A549 (cell line): ENCODE measurements at regions not wholly inside any gene's neighbourhood (a gene's known extent, or its start where the extent isn't known, plus 50 kb on each side); places are given as distances from the start of the nearest gene placed in this dataset.

Experiments
- ATAC-seq, 2 experiments: fragments of 200-7000 bp in 1 of 2; fragments of >200 bp in 1 of 2; cut with Nextera tagmentation in 1 of 2; cut with Tn5 transposase in 1 of 2; 3 replicates each; pipeline versions ENCODE4 v1.8.0 to v1.9.1; 2018 to 2020; ENCODE audit warnings: mild to moderate bottlenecking in 1 of 2, moderate library complexity in 1 of 2
- CTCF ChIA-PET: fragments of 300-600 bp; sonication (Branson Sonifier 250); formaldehyde crosslinking; extraction: SDS; loops from one replicate; lab custom pipeline; 2021; ENCODE audit warnings: antibody characterized with exemption, inconsistent platforms; lab: Yijun Ruan, JAX
- POLR2A ChIA-PET: fragments of 350-600 bp; formaldehyde crosslinking; extraction: SDS; loops from one replicate; lab custom pipeline; 2021; ENCODE audit warnings: antibody characterized with exemption, inconsistent platforms; lab: Yijun Ruan, JAX
- DNase-seq, 2 experiments: peaks; one replicate each; pipeline versions ENCODE4 v3.0.0 to v3.0.0-alpha.2; 2011 to 2016; ENCODE audit warnings: low read depth in 1 of 2, low spot score in 1 of 2
- FAIRE-seq: peaks from 2 replicates; lab custom pipeline; 2011; peaks lifted over from hg19 to GRCh38; lab: Jason Lieb, UNC
- H3K27ac ChIP-seq, 2 experiments: fragments of >200 bp; sonication (Bioruptor Twin); formaldehyde crosslinking; 3 replicates each; pipeline ENCODE4 v1.5.1; 2016 to 2017
- H3K4me1 ChIP-seq: fragments of >200 bp; sonication (Bioruptor Twin); formaldehyde crosslinking; 3 replicates; pipeline ENCODE4 v1.6.1; 2016
- H3K4me2 ChIP-seq: fragments of >200 bp; sonication (Bioruptor Twin); formaldehyde crosslinking; 3 replicates; pipeline ENCODE4 v1.6.1; 2016
- H3K4me3 ChIP-seq: fragments of >200 bp; sonication (Bioruptor Twin); formaldehyde crosslinking; 3 replicates; pipeline ENCODE4 v1.5.1; 2016
- H3K9me3 ChIP-seq: fragments of >200 bp; sonication (Bioruptor Twin); formaldehyde crosslinking; 3 replicates; pipeline ENCODE4 v1.6.1; 2016
- CHD4 ChIP-seq: fragments of 200-600 bp; sonication (generic); IDR thresholded peaks from 2 replicates; pipeline ENCODE4 v1.6.1; 2016; ENCODE audit warnings: antibody characterized with exemption, mild to moderate bottlenecking, borderline replicate concordance
- EHF ChIP-seq: fragments of 250-450 bp; sonication (Bioruptor Pico); IDR thresholded peaks from 2 replicates; pipeline ENCODE4 v1.5.0; 2020; ENCODE audit warnings: mild to moderate bottlenecking
- HDAC2 ChIP-seq: fragments of 200-600 bp; sonication (generic); IDR thresholded peaks from 2 replicates; pipeline ENCODE4 v1.6.1; 2016
- HOXA7 ChIP-seq: fragments of 250-450 bp; sonication (Bioruptor Pico); IDR thresholded peaks from 2 replicates; pipeline ENCODE4 v1.5.0; 2020; ENCODE audit warnings: mild to moderate bottlenecking, moderate library complexity
- HOXB13 ChIP-seq: fragments of 250-450 bp; sonication (Bioruptor Pico); IDR thresholded peaks from 2 replicates; pipeline ENCODE4 v1.5.0; 2020; ENCODE audit warnings: low read depth, mild to moderate bottlenecking, moderate library complexity
- HOXB5 ChIP-seq: fragments of 250-450 bp; sonication (Bioruptor Pico); IDR thresholded peaks from 2 replicates; pipeline ENCODE4 v1.5.0; 2020; ENCODE audit warnings: mild to moderate bottlenecking, moderate library complexity
- KDM5A ChIP-seq: fragments of 200-600 bp; sonication (generic); IDR thresholded peaks from 2 replicates; pipeline ENCODE4 v1.6.1; 2016; ENCODE audit warnings: antibody characterized with exemption, mild to moderate bottlenecking
- NPAS2 ChIP-seq: fragments of 250-450 bp; sonication (Bioruptor Pico); IDR thresholded peaks from 2 replicates; pipeline ENCODE4 v1.8.0; 2022; ENCODE audit warnings: mild to moderate bottlenecking, moderate library complexity, borderline replicate concordance
- POLR2AphosphoS2 ChIP-seq: conservative IDR thresholded peaks from 2 replicates; pipeline ENCODE4 v1.6.1; 2012; ENCODE audit warnings: low read length, improper control_type of control experiment, inconsistent platforms
- RNF2 ChIP-seq: fragments of 200-600 bp; sonication (generic); IDR thresholded peaks from 2 replicates; pipeline ENCODE4 v1.6.1; 2016; ENCODE audit warnings: low read depth, mild to moderate bottlenecking, antibody characterized with exemption, moderate library complexity, borderline replicate concordance
- SMC3 ChIP-seq: fragments of >200 bp; sonication (Bioruptor Twin); formaldehyde crosslinking; IDR thresholded peaks from 3 replicates; pipeline ENCODE4 v1.6.1; 2018; ENCODE audit warnings: inconsistent platforms
- TFCP2L1 ChIP-seq: fragments of 250-450 bp; sonication (Bioruptor Pico); IDR thresholded peaks from 2 replicates; pipeline ENCODE4 v1.5.0; 2021; ENCODE audit warnings: mild to moderate bottlenecking
- TP53 ChIP-seq: fragments of 250-450 bp; sonication (Bioruptor Pico); IDR thresholded peaks from 2 replicates; pipeline ENCODE4 v1.5.0; 2021; ENCODE audit warnings: mild to moderate bottlenecking, moderate library complexity
- ZC3H11A ChIP-seq: fragments of 450-650 bp; IDR thresholded peaks from 2 replicates; pipeline ENCODE4 v1.6.1; 2014; ENCODE audit warnings: antibody characterized with exemption, mild to moderate bottlenecking
- ZNF302 ChIP-seq: fragments of 250-450 bp; sonication (Bioruptor Pico); IDR thresholded peaks from 2 replicates; pipeline ENCODE4 v1.9.0; 2021; ENCODE audit warnings: inconsistent platforms, mild to moderate bottlenecking, moderate library complexity
- ZSCAN20 ChIP-seq: fragments of 250-450 bp; sonication (Bioruptor Pico); IDR thresholded peaks from 2 replicates; pipeline ENCODE4 v1.8.0; 2022; ENCODE audit warnings: mild to moderate bottlenecking, moderate library complexity
- WGBS: methylation state at CpG from one replicate; pipeline ENCODE4 v1.1.6; 2017; ENCODE audit errors: missing lambda C conversion rate; 5-methylcytosine and 5-hydroxymethylcytosine counted together
- TF ChIP-seq, protein P1 (sequence below): fragments of >200 bp; sonication (Bioruptor Twin); formaldehyde crosslinking; IDR thresholded peaks from 3 replicates; pipeline ENCODE4 v1.6.1; 2016
- TF ChIP-seq, protein P2 (sequence below): fragments of >200 bp; sonication (Bioruptor Twin); formaldehyde crosslinking; IDR thresholded peaks from 2 replicates; pipeline ENCODE4 v1.6.1; 2016
- TF ChIP-seq, protein P3 (sequence below): fragments of 250-450 bp; sonication (Bioruptor Pico); IDR thresholded peaks from 2 replicates; pipeline ENCODE4 v1.5.0; 2021; ENCODE audit warnings: mild to moderate bottlenecking, moderate library complexity, borderline replicate concordance
- TF ChIP-seq, protein P4 (sequence below): fragments of 200-600 bp; sonication (generic); IDR thresholded peaks from 2 replicates; pipeline ENCODE4 v1.6.1; 2016; ENCODE audit warnings: antibody characterized with exemption, mild to moderate bottlenecking, moderate library complexity

DNA sequence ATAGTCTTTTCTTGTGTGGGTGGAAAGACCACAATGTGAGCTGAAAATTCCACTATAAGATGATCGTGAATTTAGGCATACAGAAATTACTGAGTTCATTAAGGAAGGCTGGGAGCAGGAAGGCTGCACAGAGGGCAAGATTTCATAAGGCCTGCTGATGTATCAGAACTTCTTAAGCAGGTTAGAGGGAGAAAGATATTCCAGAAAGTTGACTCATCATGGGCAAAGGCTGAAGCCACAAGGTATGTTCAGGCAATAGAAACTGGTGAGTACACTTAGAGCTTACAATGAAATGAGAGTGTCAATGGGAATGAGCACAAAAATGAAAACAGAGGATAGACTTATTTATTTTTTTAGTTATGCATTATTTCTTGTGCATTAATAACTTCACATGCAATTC, 618.6 kb downstream of the CBLN4 start:
- ChIA-PET POLR2A (no interaction called here), CTCF (no interaction called here)
- H3K4me2 ChIP-seq = no peak overlapping the region
- H3K4me1 ChIP-seq = no peaks in the 10 kb centered on the region
- no peaks in the 10 kb centered on the region for H3K9me3 ChIP-seq
- FAIRE-seq (no peak), DNase-seq (no peak), ATAC-seq (no peak)
- no peak overlapping the region for H3K27ac ChIP-seq
- WGBS = 5% methylated on average over 1 of the region's 1 CpG
- no peak overlapping the region for H3K4me3 ChIP-seq
- TF ChIP-seq POLR2AphosphoS2 (no peak), NPAS2 (CRISPR knock-in tag) (no peak), ZNF302 (CRISPR knock-in tag) (no peak), TP53 (no peak), ZSCAN20 (CRISPR knock-in tag) (no peak), RNF2 (no peak), EHF (CRISPR knock-in tag) (no peak), HOXA7 (CRISPR knock-in tag) (no peak)
- TF ChIP-seq, protein P1, sequence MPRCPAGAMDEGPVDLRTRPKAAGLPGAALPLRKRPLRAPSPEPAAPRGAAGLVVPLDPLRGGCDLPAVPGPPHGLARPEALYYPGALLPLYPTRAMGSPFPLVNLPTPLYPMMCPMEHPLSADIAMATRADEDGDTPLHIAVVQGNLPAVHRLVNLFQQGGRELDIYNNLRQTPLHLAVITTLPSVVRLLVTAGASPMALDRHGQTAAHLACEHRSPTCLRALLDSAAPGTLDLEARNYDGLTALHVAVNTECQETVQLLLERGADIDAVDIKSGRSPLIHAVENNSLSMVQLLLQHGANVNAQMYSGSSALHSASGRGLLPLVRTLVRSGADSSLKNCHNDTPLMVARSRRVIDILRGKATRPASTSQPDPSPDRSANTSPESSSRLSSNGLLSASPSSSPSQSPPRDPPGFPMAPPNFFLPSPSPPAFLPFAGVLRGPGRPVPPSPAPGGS = no peak

DNA sequence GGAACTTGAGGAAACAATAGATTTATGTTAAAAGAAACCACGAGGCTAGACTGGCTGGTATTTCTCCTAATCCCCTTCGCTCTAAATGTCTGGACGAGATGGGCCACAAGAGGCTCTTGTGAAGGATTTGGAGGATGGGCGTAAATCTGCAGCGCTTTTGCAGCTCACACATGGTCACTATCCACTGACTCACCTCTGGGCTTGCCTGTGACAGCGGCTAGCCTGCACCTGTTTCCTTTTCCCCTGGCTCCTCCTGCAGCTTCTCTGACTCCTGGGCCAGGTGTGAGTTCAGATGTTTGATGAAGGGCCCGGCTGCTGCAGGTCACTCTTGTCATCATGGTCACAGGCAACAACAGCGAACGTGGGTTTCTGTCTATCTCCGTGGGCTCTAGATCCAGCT, 629.4 kb downstream of the CBLN4 start:
- no peaks in the 10 kb centered on the region for H3K9me3 ChIP-seq
- H3K4me2 ChIP-seq = no peak overlapping the region
- H3K4me1 ChIP-seq = no peaks in the 10 kb centered on the region
- WGBS = 0% methylated on average over 10 of the region's 10 CpGs
- CTCF ChIA-PET = no interaction called here
- H3K4me3 ChIP-seq = no peak overlapping the region
- FAIRE-seq = no peak
- H3K27ac ChIP-seq = no peak overlapping the region
- no peak for ATAC-seq
- TF ChIP-seq ZC3H11A (no peak), CHD4 (no peak), TP53 (no peak), TFCP2L1 (CRISPR knock-in tag) (no peak), HOXB13 (CRISPR knock-in tag) (no peak), KDM5A (no peak), HOXB5 (no peak)
- TF ChIP-seq, protein P2, sequence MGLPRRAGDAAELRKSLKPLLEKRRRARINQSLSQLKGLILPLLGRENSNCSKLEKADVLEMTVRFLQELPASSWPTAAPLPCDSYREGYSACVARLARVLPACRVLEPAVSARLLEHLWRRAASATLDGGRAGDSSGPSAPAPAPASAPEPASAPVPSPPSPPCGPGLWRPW = no peak
- TF ChIP-seq, protein P3, sequence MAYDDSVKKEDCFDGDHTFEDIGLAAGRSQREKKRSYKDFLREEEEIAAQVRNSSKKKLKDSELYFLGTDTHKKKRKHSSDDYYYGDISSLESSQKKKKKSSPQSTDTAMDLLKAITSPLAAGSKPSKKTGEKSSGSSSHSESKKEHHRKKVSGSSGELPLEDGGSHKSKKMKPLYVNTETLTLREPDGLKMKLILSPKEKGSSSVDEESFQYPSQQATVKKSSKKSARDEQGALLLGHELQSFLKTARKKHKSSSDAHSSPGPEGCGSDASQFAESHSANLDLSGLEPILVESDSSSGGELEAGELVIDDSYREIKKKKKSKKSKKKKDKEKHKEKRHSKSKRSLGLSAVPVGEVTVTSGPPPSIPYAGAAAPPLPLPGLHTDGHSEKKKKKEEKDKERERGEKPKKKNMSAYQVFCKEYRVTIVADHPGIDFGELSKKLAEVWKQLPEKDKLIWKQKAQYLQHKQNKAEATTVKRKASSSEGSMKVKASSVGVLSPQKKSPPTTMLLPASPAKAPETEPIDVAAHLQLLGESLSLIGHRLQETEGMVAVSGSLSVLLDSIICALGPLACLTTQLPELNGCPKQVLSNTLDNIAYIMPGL = no peak
- no peak for DNase-seq
- POLR2A ChIA-PET = no interaction called here

DNA sequence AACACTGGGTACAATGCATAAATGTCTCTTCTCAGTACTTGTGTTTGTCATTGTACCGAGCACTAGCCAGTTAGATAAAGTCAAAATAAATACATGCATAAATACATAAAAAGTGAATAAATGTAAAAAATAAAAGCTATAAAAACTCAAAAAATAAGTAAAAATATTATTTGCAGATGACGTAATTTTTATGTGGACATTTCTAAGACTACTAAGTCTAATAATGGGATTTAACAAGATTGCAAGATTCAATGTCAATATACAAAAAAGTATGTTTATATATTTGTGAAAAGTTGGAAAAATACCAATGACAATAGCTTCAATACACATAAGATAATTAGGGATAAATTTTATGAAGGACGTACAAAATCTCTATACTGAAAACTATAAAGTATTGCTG, 639.6 kb downstream of the CBLN4 start:
- POLR2A ChIA-PET = no interaction called here

More for the DNA sequence above, 639.6 kb downstream of the CBLN4 start:
- no peak overlapping the region for H3K4me2 ChIP-seq
- H3K4me1 ChIP-seq = no peaks in the 10 kb centered on the region
- FAIRE-seq = no peak
- CTCF ChIA-PET = no interaction called here
- no peak for ATAC-seq
- no peak for DNase-seq
- H3K27ac ChIP-seq = no peak overlapping the region
- H3K4me3 ChIP-seq = no peak overlapping the region
- H3K9me3 ChIP-seq = no peaks in the 10 kb centered on the region
- TF ChIP-seq HDAC2 (no peak), SMC3 (no peak)
- TF ChIP-seq, protein P4, sequence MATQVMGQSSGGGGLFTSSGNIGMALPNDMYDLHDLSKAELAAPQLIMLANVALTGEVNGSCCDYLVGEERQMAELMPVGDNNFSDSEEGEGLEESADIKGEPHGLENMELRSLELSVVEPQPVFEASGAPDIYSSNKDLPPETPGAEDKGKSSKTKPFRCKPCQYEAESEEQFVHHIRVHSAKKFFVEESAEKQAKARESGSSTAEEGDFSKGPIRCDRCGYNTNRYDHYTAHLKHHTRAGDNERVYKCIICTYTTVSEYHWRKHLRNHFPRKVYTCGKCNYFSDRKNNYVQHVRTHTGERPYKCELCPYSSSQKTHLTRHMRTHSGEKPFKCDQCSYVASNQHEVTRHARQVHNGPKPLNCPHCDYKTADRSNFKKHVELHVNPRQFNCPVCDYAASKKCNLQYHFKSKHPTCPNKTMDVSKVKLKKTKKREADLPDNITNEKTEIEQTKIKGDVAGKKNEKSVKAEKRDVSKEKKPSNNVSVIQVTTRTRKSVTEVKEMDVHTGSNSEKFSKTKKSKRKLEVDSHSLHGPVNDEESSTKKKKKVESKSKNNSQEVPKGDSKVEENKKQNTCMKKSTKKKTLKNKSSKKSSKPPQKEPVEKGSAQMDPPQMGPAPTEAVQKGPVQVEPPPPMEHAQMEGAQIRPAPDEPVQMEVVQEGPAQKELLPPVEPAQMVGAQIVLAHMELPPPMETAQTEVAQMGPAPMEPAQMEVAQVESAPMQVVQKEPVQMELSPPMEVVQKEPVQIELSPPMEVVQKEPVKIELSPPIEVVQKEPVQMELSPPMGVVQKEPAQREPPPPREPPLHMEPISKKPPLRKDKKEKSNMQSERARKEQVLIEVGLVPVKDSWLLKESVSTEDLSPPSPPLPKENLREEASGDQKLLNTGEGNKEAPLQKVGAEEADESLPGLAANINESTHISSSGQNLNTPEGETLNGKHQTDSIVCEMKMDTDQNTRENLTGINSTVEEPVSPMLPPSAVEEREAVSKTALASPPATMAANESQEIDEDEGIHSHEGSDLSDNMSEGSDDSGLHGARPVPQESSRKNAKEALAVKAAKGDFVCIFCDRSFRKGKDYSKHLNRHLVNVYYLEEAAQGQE = no peak
- TF ChIP-seq, all 56 proteins: peak for 0
- WGBS = 10% methylated on average over 3 of the region's 3 CpGs
